ENCODE measurements at regions not wholly inside any gene's neighbourhood (a gene's known extent, or its start where the extent isn't known, plus 50 kb on each side); places are given as distances from the start of the nearest gene placed in this dataset.

- dilution Hi-C loops (cut with MboI; ENCODE audit: extremely low pct_ligation_motif_present, low sequenced_read_pairs) (no loop called here), intact Hi-C loops (cut with micrococcal nuclease) (no loop called here)
- ChIA-PET CTCF (no interaction called here), POLR2A (no interaction called here)
- H3K4me3 ChIP-seq (replicated peaks in 1 of 3; ENCODE audit: insufficient read depth in 1 of 3, low read depth in 1 of 3, low read length in 3 of 3): no peak overlapping the region
- H4K20me1 ChIP-seq (replicated peaks; ENCODE audit: control insufficient read depth, extremely low read depth, insufficient read depth, low read length): no peaks in the 10 kb centered on the region
- no TSS peak for BruUV-seq (replicated peaks)
- FAIRE-seq (no peak), DNase-seq (ENCODE audit: low read depth, low spot score) (no peak)
- H2AFZ ChIP-seq (ENCODE audit: low read depth, low read length): no peak overlapping the region
- H3K4me2 ChIP-seq (ENCODE audit: insufficient read depth, low read length): no peak overlapping the region
- no peaks in the 10 kb centered on the region for H3K9me3 ChIP-seq (replicated peaks; ENCODE audit: control insufficient read depth, insufficient read depth, low read length)
- no peaks in the 10 kb centered on the region for H3K79me2 ChIP-seq (ENCODE audit: control insufficient read depth, insufficient read depth, low read length)
- no peaks in the 10 kb centered on the region for H3K36me3 ChIP-seq (ENCODE audit: control insufficient read depth in 2 of 2, extremely low read depth in 1 of 2, insufficient read depth in 2 of 2, low read length in 2 of 2)
- no peak overlapping the region for H3K9ac ChIP-seq (replicated peaks; ENCODE audit: extremely low read depth, insufficient read depth, low read length)
- no peaks in the 10 kb centered on the region for H3K4me1 ChIP-seq (ENCODE audit: control insufficient read depth, extremely low read depth, insufficient read depth, low read length)
- H3K9me1 ChIP-seq (replicated peaks; ENCODE audit: control insufficient read depth, extremely low read depth, insufficient read depth, low read length): no peaks in the 10 kb centered on the region
- no peaks in the 10 kb centered on the region for H3K27me3 ChIP-seq (ENCODE audit: control insufficient read depth in 2 of 2, insufficient read depth in 2 of 2, low read length in 2 of 2)
- no peak for TF ChIP-seq POLR2AphosphoS5 (IDR thresholded peaks at IDR 0.05; ENCODE audit: insufficient read depth, low read depth, low read length)
- TF ChIP-seq CTCF (IDR thresholded peaks at IDR 0.05; ENCODE audit: extremely low read depth in 1 of 2, insufficient read depth in 1 of 2, low read depth in 1 of 2, low read length in 2 of 2): no peak
- no peak for TF ChIP-seq JUN (IDR thresholded peaks at IDR 0.05; ENCODE audit: borderline replicate concordance, insufficient read depth, insufficient read length, low read depth)
- TF ChIP-seq GATA2 (IDR thresholded peaks at IDR 0.05; ENCODE audit: insufficient read depth, insufficient read length, low read depth, low read length): no peak
- no peak for TF ChIP-seq MYC (IDR thresholded peaks at IDR 0.05; ENCODE audit: low read depth, low read length)
- no peak for TF ChIP-seq FOS (IDR thresholded peaks at IDR 0.05; ENCODE audit: borderline replicate concordance, insufficient read depth, low read length)
- H3K27ac ChIP-seq (ENCODE audit: insufficient read depth, low read depth, low read length): no peak overlapping the region
Observed at GRCh38 chr3:22981166-22981565, 222.0 kb upstream of the UBE2E2 start.

- dilution Hi-C loops (cut with MboI; ENCODE audit: extremely low pct_ligation_motif_present, low sequenced_read_pairs): no loop called here
- no TSS peak for BruUV-seq (replicated peaks)
- TF ChIP-seq MYC (IDR thresholded peaks at IDR 0.05; ENCODE audit: low read depth, low read length) (no peak), EZH2 (IDR thresholded peaks at IDR 0.05; ENCODE audit: borderline replicate concordance, low read depth, low read length, severe bottlenecking) (no peak), GATA2 (IDR thresholded peaks at IDR 0.05; ENCODE audit: insufficient read depth, insufficient read length, low read depth, low read length) (no peak), CTCF (IDR thresholded peaks at IDR 0.05; ENCODE audit: extremely low read depth in 1 of 2, insufficient read depth in 1 of 2, low read depth in 1 of 2, low read length in 2 of 2) (no peak), FOS (IDR thresholded peaks at IDR 0.05; ENCODE audit: borderline replicate concordance, insufficient read depth, low read length) (no peak), JUN (IDR thresholded peaks at IDR 0.05; ENCODE audit: borderline replicate concordance, insufficient read depth, insufficient read length, low read depth) (no peak), POLR2A (IDR thresholded peaks at IDR 0.05; ENCODE audit: low read depth, low read length) (no peak), POLR2AphosphoS5 (IDR thresholded peaks at IDR 0.05; ENCODE audit: insufficient read depth, low read depth, low read length) (no peak), MAX (IDR thresholded peaks at IDR 0.05; ENCODE audit: insufficient read depth, insufficient read length) (no peak)
- H3K9ac ChIP-seq (replicated peaks; ENCODE audit: extremely low read depth, insufficient read depth, low read length): no peak overlapping the region
- ChIA-PET POLR2A (no interaction called here), CTCF (no interaction called here)
- H3K36me3 ChIP-seq (ENCODE audit: control insufficient read depth in 2 of 2, extremely low read depth in 1 of 2, insufficient read depth in 2 of 2, low read length in 2 of 2): no peaks in the 10 kb centered on the region
- no peaks in the 10 kb centered on the region for H3K4me1 ChIP-seq (ENCODE audit: control insufficient read depth, extremely low read depth, insufficient read depth, low read length)
- no peak overlapping the region for H2AFZ ChIP-seq (ENCODE audit: low read depth, low read length)
- no peaks in the 10 kb centered on the region for H3K79me2 ChIP-seq (ENCODE audit: control insufficient read depth, insufficient read depth, low read length)
- no peaks in the 10 kb centered on the region for H4K20me1 ChIP-seq (replicated peaks; ENCODE audit: control insufficient read depth, extremely low read depth, insufficient read depth, low read length)
- no peak for FAIRE-seq
- intact Hi-C loops (cut with micrococcal nuclease): no loop called here
- no peaks in the 10 kb centered on the region for H3K9me3 ChIP-seq (replicated peaks; ENCODE audit: control insufficient read depth, insufficient read depth, low read length)
- no peaks in the 10 kb centered on the region for H3K27me3 ChIP-seq (ENCODE audit: control insufficient read depth in 2 of 2, insufficient read depth in 2 of 2, low read length in 2 of 2)
- no peak overlapping the region for H3K27ac ChIP-seq (ENCODE audit: insufficient read depth, low read depth, low read length)
- H3K4me3 ChIP-seq (replicated peaks in 1 of 3; ENCODE audit: insufficient read depth in 1 of 3, low read depth in 1 of 3, low read length in 3 of 3): no peak overlapping the region
- no peaks in the 10 kb centered on the region for H3K9me1 ChIP-seq (replicated peaks; ENCODE audit: control insufficient read depth, extremely low read depth, insufficient read depth, low read length)
- no peak overlapping the region for H3K4me2 ChIP-seq (ENCODE audit: insufficient read depth, low read length)
- DNase-seq (ENCODE audit: low read depth, low spot score): no peak
Observed at GRCh38 chr3:22981861-22982260, 221.3 kb upstream of the UBE2E2 start.

All from endothelial cell of umbilical vein (primary cell).